OCI-LY3 (cell line): ENCODE measurements at regions not wholly inside any gene's neighbourhood (a gene's known extent, or its start where the extent isn't known, plus 50 kb on each side); places are given as distances from the start of the nearest gene placed in this dataset.

Experiments
- H2AFZ ChIP-seq: fragments of 200-600, 300-600 bp; shearing (Covaris generic); 2 replicates; pipeline ENCODE4 v1.6.0; 2014; ENCODE audit warnings: antibody characterized with exemption, low read depth, low read length
- H3K27ac ChIP-seq: fragments of 200-600, 300-600 bp; sonication (generic); 2 replicates; pipeline ENCODE4 v1.5.1; 2014; ENCODE audit warnings: mild to moderate bottlenecking, low read length, moderate library complexity, mixed read lengths
- H3K27me3 ChIP-seq: fragments of 200-600, 300-600 bp; sonication (generic); 2 replicates; pipeline ENCODE4 v1.6.1; 2014; ENCODE audit warnings: low read depth, low read length, mixed read lengths
- H3K36me3 ChIP-seq: fragments of 200-600, 300-600 bp; sonication (generic); replicated peaks from 2 replicates; pipeline ENCODE3; 2014; ENCODE audit warnings: low read depth, low read length, mixed read lengths
- H3K4me1 ChIP-seq: fragments of 300-600, 200-600 bp; sonication (generic); 2 replicates; pipeline ENCODE4 v1.6.1; 2014; ENCODE audit warnings: low read length, mixed read lengths
- H3K4me2 ChIP-seq: fragments of 200-600, 300-600 bp; sonication (generic); 2 replicates; pipeline ENCODE4 v1.6.1; 2014; ENCODE audit warnings: low read length, mixed read lengths
- H3K4me3 ChIP-seq: fragments of 300-600, 200-600 bp; sonication (generic); 2 replicates; pipeline ENCODE4 v1.5.1; 2014; ENCODE audit warnings: antibody characterized with exemption, mild to moderate bottlenecking, low read length, moderate library complexity
- H3K79me2 ChIP-seq: fragments of 300-600, 200-600 bp; shearing (Covaris generic); 2 replicates; pipeline ENCODE4 v1.6.1; 2014; ENCODE audit warnings: mild to moderate bottlenecking, low read length, mixed read lengths
- H3K9ac ChIP-seq: fragments of 300-600, 200-600 bp; shearing (Covaris generic); 2 replicates; pipeline ENCODE4 v1.6.0; 2014; ENCODE audit warnings: mild to moderate bottlenecking, low read length, moderate library complexity
- H3K9me3 ChIP-seq: fragments of 200-600, 300-600 bp; shearing (Covaris generic); 2 replicates; pipeline ENCODE4 v1.6.1; 2014; ENCODE audit warnings: low read length, mixed read lengths; ENCODE audit not compliant: insufficient read depth
- H4K20me1 ChIP-seq: fragments of 200-600, 300-600 bp; sonication (generic); 2 replicates; pipeline ENCODE4 v1.6.1; 2016; ENCODE audit warnings: low read length, mixed read lengths; ENCODE audit not compliant: insufficient read depth
- CTCF ChIP-seq: fragments of 200-600, 300-600 bp; sonication (generic); IDR thresholded peaks from 2 replicates; pipeline ENCODE4 v1.5.1; 2014; ENCODE audit warnings: antibody characterized with exemption, low read length, low read depth
- EZH2phosphoT487 ChIP-seq: fragments of 200-600 bp; shearing (Covaris generic); IDR thresholded peaks from 2 replicates; pipeline ENCODE4 v1.6.1; 2018; ENCODE audit warnings: antibody characterized with exemption, mixed run types, low read depth

- no peaks in the 10 kb centered on the region for H3K27me3 ChIP-seq
- H2AFZ ChIP-seq: no peak overlapping the region
- no peak overlapping the region for H3K9ac ChIP-seq
- H3K36me3 ChIP-seq: no peaks in the 10 kb centered on the region
- no peaks in the 10 kb centered on the region for H3K4me1 ChIP-seq
- H3K79me2 ChIP-seq: no peaks in the 10 kb centered on the region
- no peak overlapping the region for H3K4me2 ChIP-seq
- no peaks in the 10 kb centered on the region for H3K9me3 ChIP-seq
- no peaks in the 10 kb centered on the region for H4K20me1 ChIP-seq
- no peak overlapping the region for H3K4me3 ChIP-seq
- TF ChIP-seq CTCF (no peak), EZH2phosphoT487 (no peak)
- H3K27ac ChIP-seq: no peak overlapping the region
These were observed 294.5 kb upstream of the NRIP1 start for GRCh38 chr21:15359251-15359650.

GRCh38 chr21:15362458-15362857 lies 297.7 kb upstream of the NRIP1 start:
- H3K27ac ChIP-seq: no peak overlapping the region
- no peaks in the 10 kb centered on the region for H4K20me1 ChIP-seq
- H3K36me3 ChIP-seq: no peaks in the 10 kb centered on the region
- no peak overlapping the region for H3K4me3 ChIP-seq
- H3K9ac ChIP-seq: no peak overlapping the region
- no peaks in the 10 kb centered on the region for H3K27me3 ChIP-seq
- no peak overlapping the region for H2AFZ ChIP-seq
- no peak overlapping the region for H3K4me2 ChIP-seq
- TF ChIP-seq EZH2phosphoT487 (no peak), CTCF (no peak)
- H3K79me2 ChIP-seq: no peaks in the 10 kb centered on the region
- no peaks in the 10 kb centered on the region for H3K4me1 ChIP-seq
- peaks cover 1% of the 10 kb centered on the region; the same call in 1 of the 2 replicates for H3K9me3 ChIP-seq

GRCh38 chr21:15363921-15364320 lies 299.1 kb upstream of the NRIP1 start:
- no peaks in the 10 kb centered on the region for H3K27me3 ChIP-seq
- no peak overlapping the region for H3K4me2 ChIP-seq
- no peak overlapping the region for H3K9ac ChIP-seq
- H3K9me3 ChIP-seq: peaks cover 4% of the 10 kb centered on the region; the same call in 1 of the 2 replicates
- no peaks in the 10 kb centered on the region for H3K79me2 ChIP-seq
- H3K4me3 ChIP-seq: no peak overlapping the region
- no peaks in the 10 kb centered on the region for H3K36me3 ChIP-seq
- no peak overlapping the region for H2AFZ ChIP-seq
- no peak for TF ChIP-seq EZH2phosphoT487
- TF ChIP-seq CTCF: no peak
- H3K27ac ChIP-seq: no peak overlapping the region
- no peaks in the 10 kb centered on the region for H3K4me1 ChIP-seq
- no peaks in the 10 kb centered on the region for H4K20me1 ChIP-seq

GRCh38 chr21:15365751-15366392 lies 301.1 kb upstream of the NRIP1 start:
- Histone ChIP-seq H3K79me2 (no peaks in the 10 kb centered on the region), H3K27ac (no peak overlapping the region), H3K9me3 (peaks cover 4% of the 10 kb centered on the region; the same call in 1 of the 2 replicates), H3K4me3 (no peak overlapping the region), H3K9ac (no peak overlapping the region), H3K36me3 (no peaks in the 10 kb centered on the region), H3K4me2 (no peak overlapping the region), H3K4me1 (no peaks in the 10 kb centered on the region), H2AFZ (no peak overlapping the region), H4K20me1 (no peaks in the 10 kb centered on the region), H3K27me3 (no peaks in the 10 kb centered on the region)
- TF ChIP-seq EZH2phosphoT487: no peak
- no peak for TF ChIP-seq CTCF
